H1 (cell line): ENCODE measurements at regions not wholly inside any gene's neighbourhood (a gene's known extent, or its start where the extent isn't known, plus 50 kb on each side); places are given as distances from the start of the nearest gene placed in this dataset.

Experiments used
- CBX8 ChIP-seq: fragments of 300-800, 300-1000 bp; sonication (generic); IDR thresholded peaks from 2 replicates; pipeline ENCODE4 v1.7.1; 2016; ENCODE audit warnings: low read depth, low read length, borderline replicate concordance
- FOSL1 ChIP-seq: IDR thresholded peaks from 2 replicates; pipeline ENCODE4 v1.6.1; 2011; ENCODE audit warnings: mild to moderate bottlenecking, low read depth, low read length, moderate library complexity; ENCODE audit not compliant: insufficient read depth
- GTF2F1 ChIP-seq: IDR thresholded peaks from 2 replicates; pipeline ENCODE4 v1.6.1; 2012; ENCODE audit warnings: low read depth, low read length, improper control_type of control experiment, borderline replicate concordance
- MAFK ChIP-seq: IDR thresholded peaks from 2 replicates; pipeline ENCODE4 v1.6.1; 2012; ENCODE audit warnings: low read depth, mild to moderate bottlenecking, improper control_type of control experiment, low read length
- POLR2A ChIP-seq, 2 experiments: IDR thresholded peaks; 1 replicate in 1 of 2; 2 replicates in 1 of 2; pipeline ENCODE4 v1.6.1; 2011; ENCODE audit warnings: low read depth in 2 of 2, low read length in 2 of 2, mild to moderate bottlenecking in 2 of 2; ENCODE audit errors: control extremely low read depth in 1 of 2
- POLR2AphosphoS5 ChIP-seq: IDR thresholded peaks from 2 replicates; pipeline ENCODE4 v1.6.1; 2011; ENCODE audit warnings: low read depth, low read length
- RAD21 ChIP-seq, 2 experiments: IDR thresholded peaks in 1 of 2; conservative IDR thresholded peaks in 1 of 2; 2 replicates each; pipeline ENCODE4 v1.6.1; 2011; ENCODE audit warnings: low read depth in 2 of 2, low read length in 2 of 2, improper control_type of control experiment in 1 of 2, inconsistent platforms in 1 of 2, mild to moderate bottlenecking in 1 of 2, moderate library complexity in 1 of 2
- RXRA ChIP-seq: IDR thresholded peaks from 2 replicates; pipeline ENCODE4 v1.6.1; 2011; ENCODE audit warnings: low read depth, mild to moderate bottlenecking, low read length, moderate library complexity; ENCODE audit not compliant: insufficient read depth
- TCF12 ChIP-seq: IDR thresholded peaks from 2 replicates; pipeline ENCODE4 v1.6.1; 2011; ENCODE audit warnings: low read depth, mild to moderate bottlenecking, low read length
- YY1 ChIP-seq: IDR thresholded peaks from 2 replicates; pipeline ENCODE4 v1.6.1; 2011; ENCODE audit warnings: low read depth, mild to moderate bottlenecking, low read length
- TF ChIP-seq, protein P1 (sequence below): IDR thresholded peaks from 2 replicates; pipeline ENCODE4 v1.6.1; 2011; ENCODE audit warnings: low read length, improper control_type of control experiment
- TF ChIP-seq, protein P2 (sequence below), 3 experiments: IDR thresholded peaks; 1 replicate in 2 of 3; 2 replicates in 1 of 3; pipeline versions ENCODE4 v1.5.1 to v1.6.1; 2011; ENCODE audit warnings: low read length in 3 of 3, mild to moderate bottlenecking in 3 of 3, inconsistent platforms in 2 of 3, low read depth in 1 of 3, moderate library complexity in 1 of 3; ENCODE audit not compliant: insufficient read depth in 1 of 3; ENCODE audit errors: control extremely low read depth in 1 of 3
- TF ChIP-seq, protein P3 (sequence below): IDR thresholded peaks from 2 replicates; pipeline ENCODE4 v1.6.1; 2012; ENCODE audit warnings: low read length, inconsistent platforms

DNA sequence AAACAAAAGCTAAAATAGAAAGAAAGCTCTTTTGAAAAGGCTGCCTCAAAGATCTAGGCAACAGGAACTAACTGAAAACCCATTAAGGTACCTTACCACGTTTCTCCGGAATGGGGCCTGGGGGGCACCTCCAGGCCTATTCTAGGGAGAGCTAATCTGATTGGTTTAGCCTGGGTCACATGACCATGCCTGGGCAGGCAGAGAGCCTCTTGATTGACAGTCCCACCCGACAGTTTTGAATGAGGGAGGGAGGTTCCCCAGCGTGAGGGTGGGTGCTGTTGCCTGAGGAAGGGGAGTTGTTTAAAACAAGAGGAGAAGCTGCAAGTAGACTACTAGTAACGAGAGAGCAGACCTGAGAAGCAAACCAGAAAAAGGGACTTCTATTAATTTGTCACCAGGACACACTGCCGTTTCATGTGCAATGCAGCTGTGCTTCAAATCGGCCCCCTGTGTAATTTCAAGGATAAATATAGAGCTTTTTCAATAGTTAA lies 143.4 kb upstream of the HS3ST2 start:
- TF ChIP-seq, protein P1, sequence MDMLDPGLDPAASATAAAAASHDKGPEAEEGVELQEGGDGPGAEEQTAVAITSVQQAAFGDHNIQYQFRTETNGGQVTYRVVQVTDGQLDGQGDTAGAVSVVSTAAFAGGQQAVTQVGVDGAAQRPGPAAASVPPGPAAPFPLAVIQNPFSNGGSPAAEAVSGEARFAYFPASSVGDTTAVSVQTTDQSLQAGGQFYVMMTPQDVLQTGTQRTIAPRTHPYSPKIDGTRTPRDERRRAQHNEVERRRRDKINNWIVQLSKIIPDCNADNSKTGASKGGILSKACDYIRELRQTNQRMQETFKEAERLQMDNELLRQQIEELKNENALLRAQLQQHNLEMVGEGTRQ = peak; percentile 94
- TF ChIP-seq, protein P2, sequence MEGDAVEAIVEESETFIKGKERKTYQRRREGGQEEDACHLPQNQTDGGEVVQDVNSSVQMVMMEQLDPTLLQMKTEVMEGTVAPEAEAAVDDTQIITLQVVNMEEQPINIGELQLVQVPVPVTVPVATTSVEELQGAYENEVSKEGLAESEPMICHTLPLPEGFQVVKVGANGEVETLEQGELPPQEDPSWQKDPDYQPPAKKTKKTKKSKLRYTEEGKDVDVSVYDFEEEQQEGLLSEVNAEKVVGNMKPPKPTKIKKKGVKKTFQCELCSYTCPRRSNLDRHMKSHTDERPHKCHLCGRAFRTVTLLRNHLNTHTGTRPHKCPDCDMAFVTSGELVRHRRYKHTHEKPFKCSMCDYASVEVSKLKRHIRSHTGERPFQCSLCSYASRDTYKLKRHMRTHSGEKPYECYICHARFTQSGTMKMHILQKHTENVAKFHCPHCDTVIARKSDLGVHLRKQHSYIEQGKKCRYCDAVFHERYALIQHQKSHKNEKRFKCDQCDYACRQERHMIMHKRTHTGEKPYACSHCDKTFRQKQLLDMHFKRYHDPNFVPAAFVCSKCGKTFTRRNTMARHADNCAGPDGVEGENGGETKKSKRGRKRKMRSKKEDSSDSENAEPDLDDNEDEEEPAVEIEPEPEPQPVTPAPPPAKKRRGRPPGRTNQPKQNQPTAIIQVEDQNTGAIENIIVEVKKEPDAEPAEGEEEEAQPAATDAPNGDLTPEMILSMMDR (IDR thresholded peaks at IDR 0.05; ENCODE audit: control extremely low read depth in 1 of 3, insufficient read depth in 1 of 3, low read depth in 1 of 3, low read length in 3 of 3) = no peak
- no peak for TF ChIP-seq YY1
- TF ChIP-seq MAFK = no peak
- TF ChIP-seq RXRA = no peak
- TF ChIP-seq, protein P3, sequence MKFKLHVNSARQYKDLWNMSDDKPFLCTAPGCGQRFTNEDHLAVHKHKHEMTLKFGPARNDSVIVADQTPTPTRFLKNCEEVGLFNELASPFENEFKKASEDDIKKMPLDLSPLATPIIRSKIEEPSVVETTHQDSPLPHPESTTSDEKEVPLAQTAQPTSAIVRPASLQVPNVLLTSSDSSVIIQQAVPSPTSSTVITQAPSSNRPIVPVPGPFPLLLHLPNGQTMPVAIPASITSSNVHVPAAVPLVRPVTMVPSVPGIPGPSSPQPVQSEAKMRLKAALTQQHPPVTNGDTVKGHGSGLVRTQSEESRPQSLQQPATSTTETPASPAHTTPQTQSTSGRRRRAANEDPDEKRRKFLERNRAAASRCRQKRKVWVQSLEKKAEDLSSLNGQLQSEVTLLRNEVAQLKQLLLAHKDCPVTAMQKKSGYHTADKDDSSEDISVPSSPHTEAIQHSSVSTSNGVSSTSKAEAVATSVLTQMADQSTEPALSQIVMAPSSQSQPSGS = no peak
- no peak for TF ChIP-seq TCF12
- no peak for TF ChIP-seq FOSL1
- no peak for TF ChIP-seq CBX8
- no peak for TF ChIP-seq POLR2A (IDR thresholded peaks at IDR 0.05; ENCODE audit: control extremely low read depth in 1 of 2, low read depth in 2 of 2, low read length in 2 of 2)
- TF ChIP-seq POLR2AphosphoS5 = no peak
- no peak for TF ChIP-seq RAD21 (IDR thresholded peaks at IDR 0.05 in 1 of 2, conservative IDR thresholded peaks at IDR 0.05 in 1 of 2; ENCODE audit: low read depth in 2 of 2, low read length in 2 of 2)
- TF ChIP-seq GTF2F1 = no peak
